OCI-LY1 (cell line): ENCODE measurements at regions not wholly inside any gene's neighbourhood (a gene's known extent, or its start where the extent isn't known, plus 50 kb on each side); places are given as distances from the start of the nearest gene placed in this dataset.

ENCODE experiments used
- CTCF ChIP-seq: fragments of 200-600 bp; sonication (generic), shearing (Covaris generic); IDR thresholded peaks from 2 replicates; pipeline ENCODE4 v1.5.1; 2017; ENCODE audit warnings: mild to moderate bottlenecking, antibody characterized with exemption, low read length, moderate library complexity, mixed read lengths
- EZH2 ChIP-seq: fragments of 200-600 bp; sonication (generic), shearing (Covaris generic); IDR thresholded peaks from 2 replicates; pipeline ENCODE4 v1.8.0; 2017; ENCODE audit warnings: borderline replicate concordance, mixed run types, mild to moderate bottlenecking, antibody characterized with exemption, low read length, moderate library complexity, mixed read lengths

- TF ChIP-seq CTCF (no peak), EZH2 (no peak)
Measured at GRCh38 chr5:74242516-74242915, 398.0 kb downstream of the ENC1 start.
